HCT116 (cell line): ENCODE measurements at regions not wholly inside any gene's neighbourhood (a gene's known extent, or its start where the extent isn't known, plus 50 kb on each side); places are given as distances from the start of the nearest gene placed in this dataset.

Experiments used
- ATAC-seq: fragments of 200-7000 bp; cut with Tn5 transposase; 2 replicates; pipeline ENCODE4 v1.9.1; 2020; ENCODE audit warnings: mild to moderate bottlenecking, moderate library complexity
- BruUV-seq: library from RNA; stranded (reverse); fragments of 400-500 nt; replicated peaks from 2 replicates; lab custom pipeline; 2021; lab: Mats Ljungman, UMichigan
- CTCF ChIA-PET: fragments of 300-600 bp; sonication (Branson Sonifier 250); formaldehyde crosslinking; loops from one replicate; lab custom pipeline; 2021; ENCODE audit warnings: antibody characterized with exemption; lab: Charles Lee
- POLR2A ChIA-PET: fragments of 300-600, 350-600 bp; sonication (Branson Sonifier 250); formaldehyde crosslinking; loops from one replicate; lab custom pipeline; 2021; ENCODE audit warnings: antibody characterized with exemption; lab: Charles Lee
- RAD21 ChIA-PET, 2 experiments: fragments of 300-600 bp; sonication (Branson Sonifier 250); formaldehyde crosslinking; loops; one replicate each; lab custom pipeline; 2023; ENCODE audit warnings: low total read pairs in 2 of 2; ENCODE audit not compliant: uncharacterized antibody in 2 of 2, unreplicated experiment in 2 of 2, low non-redundant PET in 1 of 2; lab: Charles Lee
- DNase-seq: peaks from one replicate; pipeline ENCODE4 v3.0.0-alpha.2; 2010; ENCODE audit warnings: low read depth, low spot score
- H2AFZ ChIP-seq: fragments of 200-600 bp; shearing (Covaris generic), sonication (generic); 2 replicates; pipeline ENCODE4 v1.6.1; 2017; ENCODE audit warnings: low read depth, mixed run types, mixed read lengths, antibody characterized with exemption, low read length; ENCODE audit not compliant: poor library complexity, severe bottlenecking
- H3K27ac ChIP-seq: 2 replicates; pipeline ENCODE4 v1.5.1; 2012; ENCODE audit warnings: low read depth, low read length
- H3K27me3 ChIP-seq: fragments of 200-600 bp; sonication (generic); 2 replicates; pipeline ENCODE4 v1.6.1; 2016; ENCODE audit warnings: mixed run types, low read length, mixed read lengths; ENCODE audit not compliant: insufficient read depth
- H3K36me3 ChIP-seq, 2 experiments: fragments of 200-500 bp in 1 of 2; fragments of 200-600 bp in 1 of 2; sonication (Bioruptor generic) in 1 of 2; sonication (generic) in 1 of 2; 2 replicates each; pipeline versions ENCODE4 v1.5.1 to v1.6.1; 2014 to 2016; ENCODE audit warnings: low read length in 2 of 2, inconsistent platforms in 1 of 2, mixed read lengths in 1 of 2, mixed run types in 1 of 2; ENCODE audit not compliant: insufficient read depth in 2 of 2, control insufficient read depth in 1 of 2
- H3K4me1 ChIP-seq, 2 experiments: fragments of 200-600 bp in 1 of 2; sonication (generic) in 1 of 2; 2 replicates each; pipeline versions ENCODE4 v1.5.1 to v1.6.1; 2012 to 2017; ENCODE audit warnings: low read length in 2 of 2, inconsistent platforms in 1 of 2, mild to moderate bottlenecking in 1 of 2, mixed read lengths in 1 of 2, mixed run types in 1 of 2, moderate library complexity in 1 of 2; ENCODE audit not compliant: insufficient read depth in 2 of 2, control insufficient read depth in 1 of 2
- H3K4me2 ChIP-seq: fragments of 200-600 bp; sonication (generic); 2 replicates; pipeline ENCODE4 v1.6.1; 2017; ENCODE audit warnings: mixed run types, low read length, mixed read lengths
- H3K4me3 ChIP-seq, 2 experiments: fragments of 200-600 bp in 1 of 2; sonication (generic) in 1 of 2; replicated peaks in 1 of 2; 2 replicates each; pipeline ENCODE4 v1.5.1; 2011 to 2016; ENCODE audit warnings: low read length in 2 of 2, control low read depth in 1 of 2, low read depth in 1 of 2, mild to moderate bottlenecking in 1 of 2, mixed read lengths in 1 of 2, mixed run types in 1 of 2
- H3K79me2 ChIP-seq: fragments of 200-600 bp; sonication (generic); 2 replicates; pipeline ENCODE4 v1.6.1; 2017; ENCODE audit warnings: mild to moderate bottlenecking, mixed run types, low read length, moderate library complexity, mixed read lengths; ENCODE audit not compliant: insufficient read depth
- H3K9ac ChIP-seq: fragments of 200-600 bp; sonication (generic); 2 replicates; pipeline ENCODE4 v1.6.1; 2016; ENCODE audit warnings: low read length, mixed read lengths
- H3K9me2 ChIP-seq: fragments of 200-600 bp; sonication (generic), shearing (Covaris generic); 2 replicates; pipeline ENCODE4 v1.6.1; 2017; ENCODE audit warnings: mixed run types, mild to moderate bottlenecking, moderate library complexity; ENCODE audit not compliant: insufficient read depth
- H3K9me3 ChIP-seq, 2 experiments: fragments of 200-500 bp in 1 of 2; fragments of 200-600 bp in 1 of 2; sonication (Bioruptor generic) in 1 of 2; sonication (generic) in 1 of 2; 2 replicates each; pipeline ENCODE4 v1.6.1; 2014 to 2017; ENCODE audit warnings: low read length in 2 of 2, mixed read lengths in 2 of 2, inconsistent platforms in 1 of 2, low read depth in 1 of 2, mild to moderate bottlenecking in 1 of 2, mixed run types in 1 of 2, moderate library complexity in 1 of 2; ENCODE audit not compliant: control insufficient read depth in 1 of 2, insufficient read depth in 1 of 2
- H4K20me1 ChIP-seq: fragments of 200-600 bp; sonication (generic), shearing (Covaris generic); 2 replicates; pipeline ENCODE4 v1.6.1; 2017; ENCODE audit warnings: mixed run types, mild to moderate bottlenecking, moderate library complexity; ENCODE audit not compliant: insufficient read depth
- ATF3 ChIP-seq: IDR thresholded peaks from 2 replicates; pipeline ENCODE4 v1.6.1; 2012
- CBX3 ChIP-seq: IDR thresholded peaks from 2 replicates; pipeline ENCODE4 v1.6.1; 2012; ENCODE audit warnings: low read depth
- ELF1 ChIP-seq: IDR thresholded peaks from 2 replicates; pipeline ENCODE4 v1.6.1; 2012; ENCODE audit warnings: low read depth, borderline replicate concordance
- FOSL1 ChIP-seq: IDR thresholded peaks from 2 replicates; pipeline ENCODE4 v1.6.1; 2012; ENCODE audit warnings: low read depth
- JUND ChIP-seq: IDR thresholded peaks from 2 replicates; pipeline ENCODE4 v1.6.1; 2012
- SP1 ChIP-seq: IDR thresholded peaks from 2 replicates; pipeline ENCODE4 v1.6.1; 2012; ENCODE audit warnings: low read depth
- TCF7L2 ChIP-seq: IDR thresholded peaks from 2 replicates; pipeline ENCODE4 v1.7.0; 2011; ENCODE audit warnings: borderline replicate concordance, inconsistent platforms; ENCODE audit not compliant: insufficient read depth, insufficient read length; ENCODE audit errors: extremely low read depth
- ZBTB33 ChIP-seq: IDR thresholded peaks from 2 replicates; pipeline ENCODE4 v1.6.1; 2011; ENCODE audit warnings: mild to moderate bottlenecking, low read length, moderate library complexity; ENCODE audit not compliant: insufficient replicate concordance; ENCODE audit errors: extremely low read depth
- intact Hi-C: fragments of 100-400 bp; cut with micrococcal nuclease; formaldehyde crosslinking; loops from 2 replicates; pipeline ENCODE4 v1.10.0; 2022

- Histone ChIP-seq H3K9me3 (no peaks in the 10 kb centered on the region), H3K4me1 (no peaks in the 10 kb centered on the region; a peak in 1 of 4 replicates), H3K27ac (no peak overlapping the region), H3K4me2 (no peak overlapping the region), H3K36me3 (no peaks in the 10 kb centered on the region), H3K9me2 (no peaks in the 10 kb centered on the region), H3K9ac (no peak overlapping the region), H3K27me3 (peaks cover 57% of the 10 kb centered on the region), H3K4me3 (no peak overlapping the region), H4K20me1 (no peaks in the 10 kb centered on the region), H2AFZ (no peak overlapping the region), H3K79me2 (no peaks in the 10 kb centered on the region)
- intact Hi-C loops = no loop called here
- ATAC-seq (no peak), DNase-seq (no peak)
- no TSS peak for BruUV-seq
- CTCF ChIA-PET = no interaction called here
- POLR2A ChIA-PET = no interaction called here
- TF ChIP-seq SP1 = no peak
- no peak for TF ChIP-seq ATF3
- TF ChIP-seq FOSL1 = no peak
- no peak for TF ChIP-seq CBX3
- TF ChIP-seq TCF7L2 = no peak
- RAD21 ChIA-PET = no interaction called here
Observed at GRCh38 chr3:99565331-99565730, 73.1 kb upstream of the COL8A1 start.

DNA sequence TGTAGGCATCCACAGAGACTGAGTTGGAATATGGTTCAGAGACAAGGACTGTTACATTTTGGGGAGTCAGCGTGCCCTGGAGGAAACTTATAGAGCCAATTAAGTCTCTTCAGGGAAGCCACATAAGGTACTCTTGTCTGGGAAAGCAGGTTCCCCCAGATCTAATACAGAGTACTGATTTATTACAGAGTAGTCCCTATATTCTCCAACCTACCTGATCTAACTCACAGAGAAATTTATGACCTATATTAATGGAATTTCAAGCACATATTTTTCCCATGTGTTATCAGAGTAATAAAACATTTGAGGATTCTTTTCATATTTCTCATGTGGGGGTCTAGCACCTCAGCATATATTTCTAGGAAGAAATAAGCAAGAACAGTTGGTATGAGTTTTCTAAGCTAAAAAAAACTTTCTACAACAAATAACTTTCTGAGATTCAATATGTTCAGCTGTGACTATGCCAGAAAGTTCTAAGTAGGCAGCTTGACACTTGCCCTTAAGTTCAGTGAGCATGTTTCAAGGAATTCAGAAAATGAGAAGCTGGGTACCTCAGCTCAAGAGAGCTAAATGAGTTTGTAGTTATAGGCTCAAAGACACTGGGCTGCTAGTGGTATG, 75.3 kb upstream of the COL8A1 start:
- ATAC-seq (no peak), DNase-seq (no peak)
- peaks cover 47% of the 10 kb centered on the region for H3K27me3 ChIP-seq
- no peaks in the 10 kb centered on the region; the same call in 1 of the 2 replicates for H4K20me1 ChIP-seq
- no peak overlapping the region for H3K4me2 ChIP-seq
- H3K9me3 ChIP-seq = no peaks in the 10 kb centered on the region
- no peak overlapping the region for H3K4me3 ChIP-seq
- ChIA-PET POLR2A (no interaction called here), CTCF (interaction anchor here (2.0 kb wide), 1 partner anchor 12 kb away, joined by 6 read pairs; no protein-coding TSS in a partner anchor), RAD21 (no interaction called here)
- H3K27ac ChIP-seq = no peak overlapping the region
- no TSS peak for BruUV-seq
- no peaks in the 10 kb centered on the region for H3K79me2 ChIP-seq
- no peaks in the 10 kb centered on the region for H3K36me3 ChIP-seq
- H3K9me2 ChIP-seq = no peaks in the 10 kb centered on the region
- no peak for TF ChIP-seq ELF1
- no peak for TF ChIP-seq ZBTB33
- TF ChIP-seq JUND = no peak
- TF ChIP-seq CBX3 = no peak
- TF ChIP-seq, all 23 proteins: peak for 0
- intact Hi-C loops = no loop called here
- Histone ChIP-seq H2AFZ (no peak overlapping the region), H3K4me1 (no peaks in the 10 kb centered on the region; a peak in 1 of 4 replicates), H3K9ac (no peak overlapping the region)
